ENCODE measurements at regions not wholly inside any gene's neighbourhood (a gene's known extent, or its start where the extent isn't known, plus 50 kb on each side); places are given as distances from the start of the nearest gene placed in this dataset.

GRCh38 chr2:200079356-200079755 lies 124.0 kb downstream of the MAIP1 start:
- TF ChIP-seq CTCF (IDR thresholded peaks at IDR 0.05) = no peak
- TF ChIP-seq EP300 (IDR thresholded peaks at IDR 0.05) = no peak
- no peak for TF ChIP-seq POLR2A (IDR thresholded peaks at IDR 0.05)

Measured in tibial nerve (tissue), 4 donors.